OCI-LY3 (cell line): ENCODE measurements at regions not wholly inside any gene's neighbourhood (a gene's known extent, or its start where the extent isn't known, plus 50 kb on each side); places are given as distances from the start of the nearest gene placed in this dataset.

ENCODE experiments used
- CTCF ChIP-seq: fragments of 200-600, 300-600 bp; sonication (generic); IDR thresholded peaks from 2 replicates; pipeline ENCODE4 v1.5.1; 2014; ENCODE audit warnings: antibody characterized with exemption, low read length, low read depth
- EZH2phosphoT487 ChIP-seq: fragments of 200-600 bp; shearing (Covaris generic); IDR thresholded peaks from 2 replicates; pipeline ENCODE4 v1.6.1; 2018; ENCODE audit warnings: antibody characterized with exemption, mixed run types, low read depth

GRCh38 chr2:239578381-239578780 is 177.6 kb upstream of the HDAC4 start:
- TF ChIP-seq CTCF (no peak), EZH2phosphoT487 (no peak)
